ENCODE measurements at regions not wholly inside any gene's neighbourhood (a gene's known extent, or its start where the extent isn't known, plus 50 kb on each side); places are given as distances from the start of the nearest gene placed in this dataset.
"Not testable (repeated sequence)": the region's sequence is repeated elsewhere in the genome, so short reads cannot be mapped to it uniquely, and the experiment has no call there.

GRCh38 chr6:130692659-130693058 lies 134.5 kb upstream of the SMLR1 start:
- Mint-ChIP-seq H3K4me1 (peaks cover 37% of the 10 kb centered on the region), H3K36me3 (no peaks in the 10 kb centered on the region), H3K27ac (no peak overlapping the region), H3K4me3 (no peak overlapping the region), H3K9me3 (no peaks in the 10 kb centered on the region), H3K27me3 (no peaks in the 10 kb centered on the region)

GRCh38 chr6:130693944-130694343 lies 133.3 kb upstream of the SMLR1 start:
- Mint-ChIP-seq H3K36me3 (no peaks in the 10 kb centered on the region), H3K4me3 (no peak overlapping the region), H3K27me3 (no peaks in the 10 kb centered on the region), H3K4me1 (peaks cover 42% of the 10 kb centered on the region), H3K27ac (peak overlapping the region; percentile 36), H3K9me3 (no peaks in the 10 kb centered on the region)

GRCh38 chr6:130694606-130695005 lies 132.6 kb upstream of the SMLR1 start:
- Mint-ChIP-seq H3K4me3 (no peak overlapping the region), H3K4me1 (peaks cover 42% of the 10 kb centered on the region), H3K36me3 (no peaks in the 10 kb centered on the region), H3K27me3 (no peaks in the 10 kb centered on the region), H3K27ac (no peak overlapping the region), H3K9me3 (no peaks in the 10 kb centered on the region)

GRCh38 chr6:130696806-130697205 lies 130.4 kb upstream of the SMLR1 start:
- Mint-ChIP-seq H3K9me3 (no peaks in the 10 kb centered on the region), H3K27ac (no peak overlapping the region), H3K4me3 (no peak overlapping the region), H3K4me1 (peaks cover 42% of the 10 kb centered on the region), H3K27me3 (no peaks in the 10 kb centered on the region), H3K36me3 (no peaks in the 10 kb centered on the region)

GRCh38 chr6:130697271-130697994 lies 129.8 kb upstream of the SMLR1 start:
- H3K9me3 Mint-ChIP-seq = no peaks in the 10 kb centered on the region
- H3K27ac Mint-ChIP-seq = no peak overlapping the region
- no peaks in the 10 kb centered on the region for H3K36me3 Mint-ChIP-seq
- no peak overlapping the region for H3K4me3 Mint-ChIP-seq
- no peaks in the 10 kb centered on the region for H3K27me3 Mint-ChIP-seq
- H3K4me1 Mint-ChIP-seq = peaks cover 44% of the 10 kb centered on the region

- H3K36me3 Mint-ChIP-seq = no peaks in the 10 kb centered on the region
- H3K27me3 Mint-ChIP-seq = no peaks in the 10 kb centered on the region
- H3K4me1 Mint-ChIP-seq = peaks cover 42% of the 10 kb centered on the region
- no peaks in the 10 kb centered on the region for H3K9me3 Mint-ChIP-seq
- H3K27ac Mint-ChIP-seq = no peak overlapping the region
- no peak overlapping the region for H3K4me3 Mint-ChIP-seq
These were observed 129.1 kb upstream of the SMLR1 start for GRCh38 chr6:130697995-130698535.

GRCh38 chr6:130699742-130700141 lies 127.5 kb upstream of the SMLR1 start:
- Mint-ChIP-seq H3K36me3 (no peaks in the 10 kb centered on the region), H3K4me1 (peaks cover 29% of the 10 kb centered on the region), H3K27ac (no peak overlapping the region)

GRCh38 chr6:130700397-130700796 lies 126.8 kb upstream of the SMLR1 start:
- Mint-ChIP-seq H3K36me3 (no peaks in the 10 kb centered on the region), H3K4me1 (peaks cover 29% of the 10 kb centered on the region), H3K9me3 (no peaks in the 10 kb centered on the region), H3K27me3 (no peaks in the 10 kb centered on the region), H3K4me3 (no peak overlapping the region), H3K27ac (no peak overlapping the region)

More at GRCh38 chr6:130699742-130700141, 127.5 kb upstream of the SMLR1 start:
- Mint-ChIP-seq H3K27me3 (no peaks in the 10 kb centered on the region), H3K4me3 (no peak overlapping the region), H3K9me3 (no peaks in the 10 kb centered on the region)

- H3K27me3 Mint-ChIP-seq = no peaks in the 10 kb centered on the region
- no peak overlapping the region for H3K27ac Mint-ChIP-seq
- no peak overlapping the region for H3K4me3 Mint-ChIP-seq
- H3K9me3 Mint-ChIP-seq = no peaks in the 10 kb centered on the region
- H3K4me1 Mint-ChIP-seq = peaks cover 7% of the 10 kb centered on the region
- H3K36me3 Mint-ChIP-seq = no peaks in the 10 kb centered on the region
These were observed 118.9 kb upstream of the SMLR1 start for GRCh38 chr6:130708338-130708737.

GRCh38 chr6:130711641-130712040 lies 115.6 kb upstream of the SMLR1 start:
- not testable (repeated sequence) for H3K4me1 Mint-ChIP-seq, H3K9me3 Mint-ChIP-seq, H3K4me3 Mint-ChIP-seq, H3K27me3 Mint-ChIP-seq, H3K27ac Mint-ChIP-seq, H3K36me3 Mint-ChIP-seq

- H3K4me1 Mint-ChIP-seq = peaks cover 15% of the 10 kb centered on the region
- no peak overlapping the region for H3K27ac Mint-ChIP-seq
- H3K9me3 Mint-ChIP-seq = no peaks in the 10 kb centered on the region
- H3K27me3 Mint-ChIP-seq = no peaks in the 10 kb centered on the region
- H3K4me3 Mint-ChIP-seq = no peak overlapping the region
- H3K36me3 Mint-ChIP-seq = no peaks in the 10 kb centered on the region
These were observed 114.1 kb upstream of the SMLR1 start for GRCh38 chr6:130713144-130713543.

- H3K36me3 Mint-ChIP-seq = no peaks in the 10 kb centered on the region
- H3K4me3 Mint-ChIP-seq = no peak overlapping the region
- peaks cover 10% of the 10 kb centered on the region for H3K4me1 Mint-ChIP-seq
- H3K9me3 Mint-ChIP-seq = peaks cover 6% of the 10 kb centered on the region
- no peak overlapping the region for H3K27ac Mint-ChIP-seq
- no peaks in the 10 kb centered on the region for H3K27me3 Mint-ChIP-seq
These were observed 112.1 kb upstream of the SMLR1 start for GRCh38 chr6:130715058-130715457.

GRCh38 chr6:130716466-130716865 lies 110.7 kb upstream of the SMLR1 start:
- Mint-ChIP-seq H3K27me3 (no peaks in the 10 kb centered on the region), H3K4me3 (no peak overlapping the region), H3K4me1 (peaks cover 10% of the 10 kb centered on the region), H3K9me3 (peaks cover 6% of the 10 kb centered on the region), H3K36me3 (no peaks in the 10 kb centered on the region), H3K27ac (no peak overlapping the region)

- no peak overlapping the region for H3K27ac Mint-ChIP-seq
- peaks cover 6% of the 10 kb centered on the region for H3K9me3 Mint-ChIP-seq
- H3K36me3 Mint-ChIP-seq = no peaks in the 10 kb centered on the region
- peaks cover 10% of the 10 kb centered on the region for H3K4me1 Mint-ChIP-seq
- H3K4me3 Mint-ChIP-seq = no peak overlapping the region
- H3K27me3 Mint-ChIP-seq = no peaks in the 10 kb centered on the region
These were observed 109.5 kb upstream of the SMLR1 start for GRCh38 chr6:130717657-130718056.

- Mint-ChIP-seq H3K36me3 (no peaks in the 10 kb centered on the region), H3K27ac (no peak overlapping the region), H3K4me1 (peaks cover 21% of the 10 kb centered on the region), H3K9me3 (peaks cover 6% of the 10 kb centered on the region), H3K27me3 (no peaks in the 10 kb centered on the region), H3K4me3 (no peak overlapping the region)
These were observed 107.0 kb upstream of the SMLR1 start for GRCh38 chr6:130720076-130720715.

GRCh38 chr6:130724089-130724488 lies 103.1 kb upstream of the SMLR1 start:
- no peaks in the 10 kb centered on the region for H3K27me3 Mint-ChIP-seq

More at GRCh38 chr6:130724089-130724488, 103.1 kb upstream of the SMLR1 start:
- H3K4me3 Mint-ChIP-seq = no peak overlapping the region
- peaks cover 11% of the 10 kb centered on the region for H3K4me1 Mint-ChIP-seq
- H3K36me3 Mint-ChIP-seq = peaks cover 1% of the 10 kb centered on the region
- H3K27ac Mint-ChIP-seq = peak overlapping the region; percentile 65
- H3K9me3 Mint-ChIP-seq = peaks cover under 1% of the 10 kb centered on the region
